Epithelial cell of esophagus (primary cell): ENCODE measurements at regions not wholly inside any gene's neighbourhood (a gene's known extent, or its start where the extent isn't known, plus 50 kb on each side); places are given as distances from the start of the nearest gene placed in this dataset.

Experiments used
- DNase-seq: peaks from one replicate; pipeline ENCODE4 v3.0.0; 2010; ENCODE audit warnings: low read depth
- H3K4me3 ChIP-seq: 2 replicates; pipeline ENCODE4 v1.5.1; 2011; ENCODE audit warnings: mild to moderate bottlenecking, low read length, control low read depth
- CTCF ChIP-seq: IDR thresholded peaks from 2 replicates; pipeline ENCODE4 v1.5.1; 2011; ENCODE audit warnings: low read depth, mild to moderate bottlenecking, low read length, control low read depth, inconsistent platforms; ENCODE audit not compliant: insufficient read depth; ENCODE audit errors: missing control alignments

DNA sequence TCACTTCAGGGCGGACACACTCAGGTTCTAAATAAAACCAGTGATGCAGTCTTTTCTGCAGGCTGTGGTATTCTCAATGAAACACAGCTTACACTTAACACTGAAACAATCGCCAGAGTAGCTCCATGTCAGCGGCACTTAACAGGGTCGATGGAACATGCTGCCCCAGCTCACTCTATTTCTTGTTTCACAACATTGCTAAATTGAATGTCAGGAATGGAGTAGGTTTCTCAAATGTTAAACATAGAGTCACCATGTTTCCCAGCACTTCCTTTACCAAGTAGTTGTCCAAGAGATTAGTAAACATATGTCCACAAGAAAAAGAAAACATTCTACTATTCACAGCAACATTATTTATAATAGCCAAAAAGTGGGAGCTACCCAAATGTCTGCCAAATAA is 306.9 kb downstream of the SLITRK6 start:
- no peak overlapping the region for H3K4me3 ChIP-seq
- no peak for DNase-seq
- TF ChIP-seq CTCF, result no peak

DNA sequence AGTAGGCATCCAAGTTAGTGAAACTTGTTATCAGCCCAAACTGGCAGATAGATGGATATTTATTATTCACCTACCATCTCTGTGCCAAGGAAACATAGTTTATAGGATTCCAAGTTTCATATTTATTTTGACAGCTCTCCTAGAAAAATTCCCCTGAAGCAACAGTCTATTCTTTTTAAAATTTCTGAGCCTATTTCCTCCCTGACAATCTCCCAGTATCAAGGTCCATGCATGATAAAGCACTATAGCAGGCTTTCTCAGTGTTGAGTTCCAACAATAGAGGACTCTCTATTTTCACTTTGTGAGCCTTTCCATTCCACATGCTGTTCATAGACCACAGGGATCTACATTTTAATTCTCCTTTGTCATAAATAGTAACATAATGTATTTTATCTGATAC is 312.6 kb downstream of the SLITRK6 start:
- no peak overlapping the region for H3K4me3 ChIP-seq
- no peak for TF ChIP-seq CTCF
- DNase-seq, result no peak

DNA sequence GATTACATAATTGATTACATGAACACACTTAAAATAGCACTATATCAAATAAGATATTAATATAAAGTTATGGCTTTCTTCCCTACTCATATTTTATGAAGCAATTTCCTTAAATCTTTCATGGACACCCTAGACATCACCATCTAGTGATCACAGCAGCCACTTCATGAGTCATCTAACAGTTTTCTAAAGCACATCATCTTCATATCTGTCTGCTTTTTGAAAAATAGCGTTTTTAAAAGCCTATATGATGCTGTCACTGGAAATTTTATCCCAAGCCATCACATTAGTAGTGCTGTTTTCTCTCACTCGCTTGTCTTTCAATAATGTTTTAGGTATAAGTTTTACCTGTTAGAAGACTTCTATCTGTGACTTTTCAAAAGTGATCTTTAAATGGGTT is 326.1 kb downstream of the SLITRK6 start:
- DNase-seq, result no peak
- H3K4me3 ChIP-seq, result no peak overlapping the region
- TF ChIP-seq CTCF, result no peak

DNA sequence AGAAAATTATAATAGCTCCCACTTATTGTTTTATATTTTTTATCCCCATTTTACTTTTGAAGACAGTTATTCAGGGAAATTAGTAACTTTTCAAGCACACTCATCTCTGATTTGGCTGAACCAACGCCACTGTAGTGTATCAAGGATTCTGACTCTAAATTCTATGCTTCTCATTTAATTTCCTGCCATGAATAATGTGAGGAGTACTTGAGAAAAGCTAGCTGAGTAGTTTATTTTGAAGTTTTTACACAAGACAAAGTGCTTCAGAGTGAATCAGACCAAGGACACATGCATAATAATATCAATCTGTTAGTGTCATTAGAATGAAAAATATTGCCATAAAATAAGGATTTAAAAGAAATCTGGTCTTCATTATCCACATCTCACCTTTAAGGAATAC is 329.9 kb downstream of the SLITRK6 start:
- no peak for DNase-seq
- TF ChIP-seq CTCF, result no peak
- H3K4me3 ChIP-seq, result no peak overlapping the region

- no peak overlapping the region for H3K4me3 ChIP-seq
- no peak for TF ChIP-seq CTCF
- DNase-seq, result no peak
These were observed 336.3 kb downstream of the SLITRK6 start for GRCh38 chr13:85462792-85463425.

GRCh38 chr13:85461621-85462020 is 337.6 kb downstream of the SLITRK6 start:
- no peak for DNase-seq
- no peak overlapping the region for H3K4me3 ChIP-seq
- no peak for TF ChIP-seq CTCF

GRCh38 chr13:85445534-85445933 is 353.7 kb downstream of the SLITRK6 start:
- H3K4me3 ChIP-seq, result no peak overlapping the region
- no peak for TF ChIP-seq CTCF
- DNase-seq, result no peak
